Activated T-helper 17 cell treated with anti-CD3 and anti-CD28 coated beads, Interleukin-2, amount 50 U/mL, for 72 hours (primary cell): ENCODE measurements at regions not wholly inside any gene's neighbourhood (a gene's known extent, or its start where the extent isn't known, plus 50 kb on each side); places are given as distances from the start of the nearest gene placed in this dataset.
A peak's percentile ranks its signal among the peaks of the same experiment; 100 is the strongest.

ENCODE experiments used
- ATAC-seq: fragments of 150-1000 bp; cut with Tn5 transposase; replicated peaks from 2 replicates; pipeline ENCODE4 v1.10.0; 2021; ENCODE audit warnings: mild to moderate bottlenecking, moderate library complexity
- H3K27ac Mint-ChIP-seq: one replicate; pipeline ENCODE4 v1.8.0; 2022; ENCODE audit warnings: mixed read lengths
- H3K27me3 Mint-ChIP-seq: one replicate; pipeline ENCODE4 v1.8.0; 2022; ENCODE audit warnings: mixed read lengths
- H3K36me3 Mint-ChIP-seq: one replicate; pipeline ENCODE4 v1.8.0; 2022; ENCODE audit warnings: low read depth, mild to moderate bottlenecking, mixed read lengths
- H3K4me1 Mint-ChIP-seq: one replicate; pipeline ENCODE4 v1.8.0; 2022; ENCODE audit warnings: mixed read lengths
- H3K4me3 Mint-ChIP-seq: one replicate; pipeline ENCODE4 v1.8.0; 2022; ENCODE audit warnings: mild to moderate bottlenecking, mixed read lengths
- H3K9me3 Mint-ChIP-seq: one replicate; pipeline ENCODE4 v1.8.0; 2022; ENCODE audit warnings: mixed read lengths

GRCh38 chr6:44561060-44561623 lies 173.6 kb downstream of the CDC5L start:
- Mint-ChIP-seq H3K9me3 (no peaks in the 10 kb centered on the region), H3K36me3 (no peaks in the 10 kb centered on the region)

GRCh38 chr6:44561832-44562665 lies 174.5 kb downstream of the CDC5L start:
- peaks cover 6% of the 10 kb centered on the region for H3K4me1 Mint-ChIP-seq
- ATAC-seq = peak; percentile 42
- no peak overlapping the region for H3K27ac Mint-ChIP-seq
- peak overlapping the region; percentile 54 for H3K4me3 Mint-ChIP-seq
- H3K27me3 Mint-ChIP-seq = peaks cover 34% of the 10 kb centered on the region
- no peaks in the 10 kb centered on the region for H3K36me3 Mint-ChIP-seq
- H3K9me3 Mint-ChIP-seq = no peaks in the 10 kb centered on the region

More at GRCh38 chr6:44561060-44561623, 173.6 kb downstream of the CDC5L start:
- Mint-ChIP-seq H3K4me1 (peaks cover 6% of the 10 kb centered on the region), H3K27me3 (peaks cover 35% of the 10 kb centered on the region), H3K4me3 (peak overlapping the region; percentile 54), H3K27ac (no peak overlapping the region)
- no peak for ATAC-seq

GRCh38 chr6:44563397-44563796 lies 175.9 kb downstream of the CDC5L start:
- H3K9me3 Mint-ChIP-seq = no peaks in the 10 kb centered on the region
- peaks cover 6% of the 10 kb centered on the region for H3K4me1 Mint-ChIP-seq
- no peaks in the 10 kb centered on the region for H3K36me3 Mint-ChIP-seq
- peak; percentile 87 for ATAC-seq
- no peak overlapping the region for H3K4me3 Mint-ChIP-seq
- peaks cover 27% of the 10 kb centered on the region for H3K27me3 Mint-ChIP-seq
- H3K27ac Mint-ChIP-seq = peak overlapping the region; percentile 10

GRCh38 chr6:44564906-44565524 lies 177.5 kb downstream of the CDC5L start:
- no peak for ATAC-seq
- Mint-ChIP-seq H3K36me3 (no peaks in the 10 kb centered on the region), H3K27me3 (peaks cover 21% of the 10 kb centered on the region), H3K4me3 (no peak overlapping the region), H3K27ac (no peak overlapping the region), H3K9me3 (no peaks in the 10 kb centered on the region), H3K4me1 (peaks cover 6% of the 10 kb centered on the region)

GRCh38 chr6:44567406-44567805 lies 179.9 kb downstream of the CDC5L start:
- no peak for ATAC-seq
- H3K36me3 Mint-ChIP-seq = no peaks in the 10 kb centered on the region
- H3K4me3 Mint-ChIP-seq = no peak overlapping the region
- no peak overlapping the region for H3K27ac Mint-ChIP-seq
- H3K27me3 Mint-ChIP-seq = peaks cover 12% of the 10 kb centered on the region
- H3K4me1 Mint-ChIP-seq = no peaks in the 10 kb centered on the region
- no peaks in the 10 kb centered on the region for H3K9me3 Mint-ChIP-seq

- no peak overlapping the region for H3K27ac Mint-ChIP-seq
- H3K36me3 Mint-ChIP-seq = no peaks in the 10 kb centered on the region
- no peak for ATAC-seq
Observed at GRCh38 chr6:44569131-44569530, 181.6 kb downstream of the CDC5L start.

GRCh38 chr6:44569931-44570385 lies 182.5 kb downstream of the CDC5L start:
- Mint-ChIP-seq H3K27ac (no peak overlapping the region), H3K27me3 (peaks cover 7% of the 10 kb centered on the region), H3K4me3 (no peak overlapping the region), H3K9me3 (no peaks in the 10 kb centered on the region), H3K36me3 (no peaks in the 10 kb centered on the region), H3K4me1 (no peaks in the 10 kb centered on the region)
- ATAC-seq = no peak

More at GRCh38 chr6:44569131-44569530, 181.6 kb downstream of the CDC5L start:
- Mint-ChIP-seq H3K4me1 (no peaks in the 10 kb centered on the region), H3K27me3 (peaks cover 7% of the 10 kb centered on the region), H3K4me3 (no peak overlapping the region), H3K9me3 (no peaks in the 10 kb centered on the region)

- H3K27ac Mint-ChIP-seq = no peak overlapping the region
- no peaks in the 10 kb centered on the region for H3K4me1 Mint-ChIP-seq
- no peak overlapping the region for H3K4me3 Mint-ChIP-seq
- H3K36me3 Mint-ChIP-seq = no peaks in the 10 kb centered on the region
- peaks cover 7% of the 10 kb centered on the region for H3K27me3 Mint-ChIP-seq
- no peaks in the 10 kb centered on the region for H3K9me3 Mint-ChIP-seq
- ATAC-seq = no peak
Observed at GRCh38 chr6:44571510-44571909, 184.0 kb downstream of the CDC5L start.

GRCh38 chr6:44572346-44572745 lies 184.8 kb downstream of the CDC5L start:
- ATAC-seq = no peak
- Mint-ChIP-seq H3K9me3 (no peaks in the 10 kb centered on the region), H3K4me3 (no peak overlapping the region), H3K4me1 (no peaks in the 10 kb centered on the region), H3K36me3 (no peaks in the 10 kb centered on the region), H3K27ac (no peak overlapping the region), H3K27me3 (peaks cover 7% of the 10 kb centered on the region)

- ATAC-seq = no peak
Observed at GRCh38 chr6:44575644-44576043, 188.1 kb downstream of the CDC5L start.

GRCh38 chr6:44576132-44576631 lies 188.7 kb downstream of the CDC5L start:
- H3K4me3 Mint-ChIP-seq = no peak overlapping the region
- no peaks in the 10 kb centered on the region for H3K36me3 Mint-ChIP-seq
- H3K4me1 Mint-ChIP-seq = no peaks in the 10 kb centered on the region
- ATAC-seq = no peak
- peaks cover 6% of the 10 kb centered on the region for H3K27me3 Mint-ChIP-seq
- H3K9me3 Mint-ChIP-seq = no peaks in the 10 kb centered on the region
- H3K27ac Mint-ChIP-seq = no peak overlapping the region

More at GRCh38 chr6:44575644-44576043, 188.1 kb downstream of the CDC5L start:
- H3K36me3 Mint-ChIP-seq = no peaks in the 10 kb centered on the region
- H3K4me3 Mint-ChIP-seq = no peak overlapping the region
- H3K9me3 Mint-ChIP-seq = no peaks in the 10 kb centered on the region
- no peak overlapping the region for H3K27ac Mint-ChIP-seq
- peaks cover 10% of the 10 kb centered on the region for H3K27me3 Mint-ChIP-seq
- no peaks in the 10 kb centered on the region for H3K4me1 Mint-ChIP-seq

GRCh38 chr6:44580901-44581300 lies 193.4 kb downstream of the CDC5L start:
- peaks cover 6% of the 10 kb centered on the region for H3K27me3 Mint-ChIP-seq
- no peak for ATAC-seq

GRCh38 chr6:44582930-44583329 lies 195.4 kb downstream of the CDC5L start:
- Mint-ChIP-seq H3K4me3 (no peak overlapping the region), H3K27me3 (peaks cover 10% of the 10 kb centered on the region), H3K9me3 (peaks cover 7% of the 10 kb centered on the region), H3K27ac (no peak overlapping the region), H3K36me3 (no peaks in the 10 kb centered on the region), H3K4me1 (no peaks in the 10 kb centered on the region)
- ATAC-seq = no peak

More at GRCh38 chr6:44580901-44581300, 193.4 kb downstream of the CDC5L start:
- peaks cover 7% of the 10 kb centered on the region for H3K9me3 Mint-ChIP-seq
- H3K4me1 Mint-ChIP-seq = no peaks in the 10 kb centered on the region
- no peak overlapping the region for H3K4me3 Mint-ChIP-seq
- no peaks in the 10 kb centered on the region for H3K36me3 Mint-ChIP-seq
- no peak overlapping the region for H3K27ac Mint-ChIP-seq

GRCh38 chr6:44590471-44590870 lies 203.0 kb downstream of the CDC5L start:
- Mint-ChIP-seq H3K36me3 (no peaks in the 10 kb centered on the region), H3K27me3 (peaks cover 10% of the 10 kb centered on the region), H3K27ac (no peak overlapping the region), H3K4me3 (no peak overlapping the region), H3K9me3 (no peaks in the 10 kb centered on the region), H3K4me1 (peaks cover 7% of the 10 kb centered on the region)
- no peak for ATAC-seq
